A673 (cell line): ENCODE measurements at regions not wholly inside any gene's neighbourhood (a gene's known extent, or its start where the extent isn't known, plus 50 kb on each side); places are given as distances from the start of the nearest gene placed in this dataset.

ENCODE experiments used
- EZH2 ChIP-seq: fragments of 200-600 bp; sonication (generic); IDR thresholded peaks from 2 replicates; pipeline ENCODE4 v1.6.1; 2017; ENCODE audit warnings: borderline replicate concordance, low read depth, mild to moderate bottlenecking, mixed read lengths, antibody characterized with exemption, low read length; ENCODE audit not compliant: poor library complexity, severe bottlenecking
- TF ChIP-seq, protein P1 (sequence below): fragments of 300-800, 200-600 bp; sonication (generic); conservative IDR thresholded peaks from 2 replicates; pipeline ENCODE4 v1.5.1; 2017; ENCODE audit warnings: low read depth, mild to moderate bottlenecking, antibody characterized with exemption, low read length, moderate library complexity, mixed read lengths

DNA sequence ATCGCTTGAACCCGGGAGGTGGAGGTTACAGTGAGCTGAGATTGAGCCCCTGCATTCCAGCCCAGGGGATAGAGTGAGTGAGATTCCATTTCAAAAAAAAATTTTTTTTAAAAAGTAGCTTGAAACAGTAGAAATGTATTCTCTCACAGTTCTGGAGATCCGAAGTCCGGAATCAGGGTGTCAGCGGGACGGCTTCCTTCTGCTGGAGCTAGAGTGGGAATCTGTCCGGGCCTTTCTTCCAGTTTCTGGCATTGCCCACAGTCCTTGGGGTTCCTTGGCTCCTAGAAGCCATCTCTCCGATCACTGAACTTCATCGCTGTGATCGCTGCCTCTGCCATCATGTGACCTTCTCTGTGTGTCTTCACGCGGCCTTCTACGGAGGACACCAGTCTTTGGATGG lies 181.2 kb upstream of the CIBAR2 start:
- TF ChIP-seq, protein P1, sequence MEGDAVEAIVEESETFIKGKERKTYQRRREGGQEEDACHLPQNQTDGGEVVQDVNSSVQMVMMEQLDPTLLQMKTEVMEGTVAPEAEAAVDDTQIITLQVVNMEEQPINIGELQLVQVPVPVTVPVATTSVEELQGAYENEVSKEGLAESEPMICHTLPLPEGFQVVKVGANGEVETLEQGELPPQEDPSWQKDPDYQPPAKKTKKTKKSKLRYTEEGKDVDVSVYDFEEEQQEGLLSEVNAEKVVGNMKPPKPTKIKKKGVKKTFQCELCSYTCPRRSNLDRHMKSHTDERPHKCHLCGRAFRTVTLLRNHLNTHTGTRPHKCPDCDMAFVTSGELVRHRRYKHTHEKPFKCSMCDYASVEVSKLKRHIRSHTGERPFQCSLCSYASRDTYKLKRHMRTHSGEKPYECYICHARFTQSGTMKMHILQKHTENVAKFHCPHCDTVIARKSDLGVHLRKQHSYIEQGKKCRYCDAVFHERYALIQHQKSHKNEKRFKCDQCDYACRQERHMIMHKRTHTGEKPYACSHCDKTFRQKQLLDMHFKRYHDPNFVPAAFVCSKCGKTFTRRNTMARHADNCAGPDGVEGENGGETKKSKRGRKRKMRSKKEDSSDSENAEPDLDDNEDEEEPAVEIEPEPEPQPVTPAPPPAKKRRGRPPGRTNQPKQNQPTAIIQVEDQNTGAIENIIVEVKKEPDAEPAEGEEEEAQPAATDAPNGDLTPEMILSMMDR: no peak
- no peak for TF ChIP-seq EZH2
